ENCODE measurements at regions not wholly inside any gene's neighbourhood (a gene's known extent, or its start where the extent isn't known, plus 50 kb on each side); places are given as distances from the start of the nearest gene placed in this dataset.
"Not testable (repeated sequence)": the region's sequence is repeated elsewhere in the genome, so short reads cannot be mapped to it uniquely, and the experiment has no call there.

DNA sequence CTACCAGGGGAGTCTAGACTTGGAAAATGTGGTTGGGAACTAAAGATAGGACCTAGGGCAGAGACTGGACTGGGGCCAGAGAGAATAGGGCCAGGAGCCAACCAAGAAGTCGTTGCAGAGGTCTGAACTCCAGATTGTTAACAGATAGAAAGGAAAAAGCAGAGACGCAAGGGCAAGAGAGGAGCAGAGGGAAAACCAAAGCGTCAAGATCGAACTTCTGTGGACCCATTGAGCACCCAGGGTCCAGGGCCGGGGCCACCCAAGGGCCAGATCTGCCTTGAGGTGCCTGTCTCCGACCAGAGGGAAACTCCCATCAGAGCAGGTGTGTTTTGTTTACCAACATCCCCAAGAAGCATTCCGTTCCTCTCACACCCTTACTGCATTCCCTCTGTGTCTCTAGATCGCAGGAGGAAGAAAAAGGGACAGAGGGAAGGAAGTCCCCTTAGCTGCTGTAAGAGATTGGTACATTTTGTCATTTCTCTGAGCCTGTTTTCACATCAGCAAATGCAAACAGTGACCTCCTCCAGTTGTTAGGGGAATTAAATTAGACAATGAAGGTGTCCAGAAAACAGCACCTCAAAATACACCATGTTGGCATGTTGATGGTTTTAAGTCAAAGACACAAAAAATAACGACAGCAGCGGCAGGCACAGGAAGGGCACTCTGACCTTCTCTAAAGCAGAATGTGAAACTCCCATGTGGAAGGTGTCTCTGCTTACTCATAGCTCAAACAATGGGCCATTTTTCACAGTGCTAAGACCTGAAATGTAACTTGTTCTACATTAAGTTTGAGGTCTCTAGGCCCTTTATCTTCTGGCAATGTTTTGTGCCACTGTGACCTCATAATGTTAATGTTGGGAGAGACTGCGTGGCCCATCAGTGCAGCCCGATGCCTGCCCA is 105.8 kb upstream of the RAB4A start:
- DNase-seq, result no peak

DNA sequence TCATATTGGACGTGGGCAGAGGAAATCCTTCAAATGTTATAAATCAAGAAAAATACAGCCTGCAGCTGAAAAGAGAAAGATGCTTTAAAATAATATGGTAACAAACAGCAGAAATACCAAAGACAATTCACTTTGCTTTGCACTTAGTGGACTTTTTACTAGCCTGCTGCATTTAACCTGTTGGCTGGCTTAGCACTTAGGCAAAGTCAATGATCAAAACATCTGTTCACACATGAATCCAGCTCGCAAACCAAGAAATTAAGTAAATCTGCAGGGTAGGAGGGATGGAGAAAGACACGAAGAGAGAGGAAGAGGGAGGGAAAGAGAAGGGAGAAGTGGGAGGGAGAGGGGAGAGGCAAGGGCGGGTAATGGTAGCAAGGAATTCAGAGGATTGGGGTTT is 103.6 kb upstream of the RAB4A start:
- no peak for DNase-seq

DNA sequence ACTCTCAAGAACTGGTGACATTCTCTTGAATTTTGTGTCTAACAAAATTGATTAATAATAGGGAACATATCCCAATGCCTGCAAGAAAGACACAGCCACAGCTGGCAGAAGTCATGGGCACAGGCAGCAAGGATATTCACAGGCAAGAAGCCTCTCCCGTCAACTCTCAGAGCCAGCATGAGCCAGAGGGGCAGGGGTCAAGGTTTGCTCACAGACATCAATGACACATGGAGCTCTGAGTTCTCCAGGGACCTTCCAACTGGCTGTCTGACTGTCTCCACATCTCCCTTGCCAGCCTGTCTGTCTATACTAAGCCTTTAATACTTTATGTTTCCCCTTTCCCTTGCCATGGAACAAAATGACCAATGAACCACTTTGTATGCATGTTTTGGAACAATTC is 101.5 kb upstream of the RAB4A start:
- no peak for DNase-seq

DNA sequence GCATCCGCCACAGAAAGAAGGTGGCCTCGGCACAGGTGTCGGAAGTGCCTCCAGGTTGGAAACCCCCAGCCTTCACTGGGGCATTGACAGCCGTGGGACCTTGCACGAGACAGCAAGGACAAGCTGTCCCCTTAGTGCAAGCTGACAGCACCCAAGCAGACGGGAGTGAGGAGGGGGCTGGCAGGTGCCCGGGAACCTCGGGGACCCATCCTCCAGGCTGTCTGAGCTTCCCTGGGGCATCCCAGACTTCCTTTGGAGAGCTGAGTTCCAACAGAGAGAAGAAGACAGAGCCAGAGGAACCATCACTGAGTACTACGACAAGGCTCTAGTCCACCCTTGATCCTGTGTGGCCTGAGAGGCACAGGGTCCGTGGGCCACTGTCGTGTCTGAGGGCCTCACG is 100.6 kb upstream of the RAB4A start:
- no peak for DNase-seq

DNA sequence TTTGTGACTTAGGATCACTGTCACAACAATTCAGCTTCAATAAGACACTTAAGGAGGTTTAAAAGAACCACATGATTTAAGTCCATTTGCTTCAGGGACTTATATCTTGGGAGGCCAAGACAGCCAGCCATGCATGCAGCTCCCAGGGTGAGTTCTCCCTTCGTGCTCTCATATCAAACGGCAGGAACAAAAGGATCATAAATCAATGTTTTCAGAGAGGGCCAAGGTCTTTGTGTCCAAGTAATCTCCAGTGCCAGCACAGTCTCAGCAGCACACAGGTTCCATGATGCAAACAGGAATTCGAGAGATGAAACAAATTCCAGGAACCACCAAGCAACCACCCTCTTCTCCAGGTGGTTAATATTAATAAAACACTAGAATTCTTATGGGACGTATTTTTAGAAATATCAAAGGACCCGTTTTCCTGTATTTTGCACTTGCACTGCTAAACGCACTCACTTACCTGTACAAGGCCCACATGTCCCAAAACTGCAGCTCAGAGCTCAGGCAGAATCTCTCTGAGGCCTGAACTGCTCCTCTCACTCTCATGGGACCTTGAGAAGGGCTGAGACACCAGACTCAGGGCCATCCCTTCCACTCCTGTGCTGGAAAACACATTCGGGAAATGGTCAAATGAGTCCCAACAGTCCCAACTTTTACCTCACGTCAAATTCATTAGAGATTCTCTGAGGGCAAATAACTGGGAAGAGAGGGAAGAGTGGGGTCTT is 100.0 kb upstream of the RAB4A start:
- DNase-seq, result no peak

DNA sequence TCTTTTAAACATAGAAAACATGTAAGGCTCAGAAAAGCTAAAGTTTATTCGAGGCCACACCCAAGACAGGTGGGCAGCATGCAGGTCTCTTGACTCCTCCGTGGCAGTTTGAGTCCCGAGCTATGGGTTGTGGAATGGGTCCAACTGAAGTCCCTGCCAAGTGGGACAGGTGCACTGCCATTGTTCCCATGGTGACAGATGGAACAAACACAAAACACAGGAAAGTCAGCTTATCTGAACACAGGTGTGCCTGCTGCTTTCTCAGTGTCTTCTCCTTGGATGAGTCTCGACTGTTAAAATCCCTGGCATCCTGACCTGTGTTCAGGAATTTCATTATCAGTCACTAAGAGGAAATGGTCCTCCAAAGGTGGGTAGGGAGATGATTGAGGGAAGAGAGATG is 99.0 kb upstream of the RAB4A start:
- no peak for DNase-seq

DNA sequence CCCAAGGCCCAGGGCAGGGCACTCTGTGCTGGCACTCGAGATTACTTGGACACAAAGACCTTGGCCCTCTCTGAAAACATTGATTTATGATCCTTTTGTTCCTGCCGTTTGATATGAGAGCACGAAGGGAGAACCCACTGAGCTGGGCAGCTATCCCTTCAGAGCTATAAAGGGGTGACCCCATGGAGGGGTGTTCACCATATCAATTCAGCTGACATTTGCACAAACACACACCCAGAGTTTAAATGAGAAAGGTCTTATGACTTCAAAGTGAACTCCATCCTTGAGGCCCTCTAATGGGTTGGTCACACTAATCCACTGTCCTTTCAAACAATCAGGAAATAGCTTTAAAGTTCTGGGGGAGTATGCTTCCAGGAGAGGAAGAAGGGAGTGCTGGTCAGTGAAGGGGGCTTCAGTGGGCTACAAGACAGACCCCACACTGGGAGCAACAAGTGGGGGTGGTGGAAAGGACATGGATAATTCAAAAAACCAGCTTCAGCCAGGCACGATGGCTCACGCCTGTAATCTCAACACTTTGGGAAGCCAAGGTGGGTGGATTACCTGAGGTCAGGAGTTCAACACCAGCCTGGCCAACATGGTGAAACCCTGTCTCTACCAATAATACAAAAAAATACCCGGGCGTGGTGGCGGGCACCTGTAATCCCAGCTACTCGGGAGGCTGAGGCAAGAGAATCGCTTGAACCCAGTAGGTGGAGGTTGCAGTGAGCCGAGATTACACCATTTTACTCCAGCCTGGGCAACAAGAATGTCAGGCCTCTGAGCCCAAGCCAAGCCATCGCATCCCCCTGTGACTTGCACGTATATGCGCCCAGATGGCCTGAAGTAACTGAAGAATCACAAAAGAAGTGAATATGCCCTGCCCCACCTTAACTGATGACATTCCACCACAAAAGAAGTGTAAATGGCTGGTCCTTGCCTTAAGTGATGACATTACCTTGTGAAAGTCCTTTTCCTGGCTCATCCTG is 97.1 kb upstream of the RAB4A start:
- not testable (repeated sequence) for DNase-seq

DNA sequence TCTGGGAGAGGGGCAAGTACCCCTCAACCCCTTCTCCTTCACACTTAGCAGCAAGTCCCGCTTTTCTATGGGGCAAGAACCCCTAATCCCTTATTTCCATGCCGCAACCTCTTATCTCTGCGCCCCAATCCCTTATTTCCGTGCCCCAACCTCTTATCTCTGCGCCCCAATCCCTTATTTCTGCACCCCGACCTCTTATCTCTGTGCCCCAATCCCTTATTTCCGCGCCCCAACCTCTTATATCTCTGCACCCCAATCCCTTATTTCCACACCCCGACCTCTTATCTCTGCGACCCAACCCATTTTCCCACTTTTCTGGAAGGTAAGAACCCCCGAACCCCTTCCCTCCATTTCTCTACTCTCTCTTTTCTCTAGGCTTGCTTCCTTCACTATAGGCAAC is 95.6 kb upstream of the RAB4A start:
- not testable (repeated sequence) for DNase-seq

DNA sequence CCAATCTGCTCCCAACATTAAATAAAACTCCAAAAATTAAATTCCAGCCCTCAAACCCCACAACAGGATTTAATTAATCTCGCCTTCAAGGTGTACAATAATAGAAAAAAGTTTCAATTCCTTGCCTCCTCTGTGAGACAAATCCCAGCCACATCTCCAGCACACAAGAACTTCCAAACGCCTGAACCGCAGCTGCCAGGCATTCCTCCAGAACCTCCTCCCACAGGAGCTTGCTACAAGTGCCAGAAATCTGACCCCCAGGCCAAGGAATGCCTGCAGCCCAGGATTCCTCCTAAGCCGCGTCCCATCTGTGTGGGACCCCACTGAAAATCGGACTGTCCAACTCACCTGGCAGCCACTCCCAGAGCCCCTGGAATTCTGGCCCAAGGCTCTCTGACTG is 94.5 kb upstream of the RAB4A start:
- not testable (repeated sequence) for DNase-seq

DNA sequence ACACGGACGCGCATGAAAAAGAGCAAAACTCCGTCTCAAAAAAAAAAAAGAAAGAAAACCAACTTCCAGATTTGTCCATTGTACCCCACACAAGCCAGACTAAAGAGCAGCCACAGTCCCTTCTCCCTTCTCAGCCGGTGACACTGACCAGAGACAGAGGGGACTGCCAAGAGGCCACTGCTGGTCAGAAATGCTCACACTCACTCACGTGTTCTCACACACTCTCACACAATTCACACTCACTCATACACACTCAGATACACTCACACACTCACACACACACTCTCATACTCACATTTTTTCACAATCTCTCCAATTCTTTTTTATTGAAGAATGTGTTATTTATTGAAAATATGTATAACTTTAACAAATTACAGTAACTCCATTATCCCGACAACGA is 90.8 kb upstream of the RAB4A start:
- no peak for DNase-seq

DNA sequence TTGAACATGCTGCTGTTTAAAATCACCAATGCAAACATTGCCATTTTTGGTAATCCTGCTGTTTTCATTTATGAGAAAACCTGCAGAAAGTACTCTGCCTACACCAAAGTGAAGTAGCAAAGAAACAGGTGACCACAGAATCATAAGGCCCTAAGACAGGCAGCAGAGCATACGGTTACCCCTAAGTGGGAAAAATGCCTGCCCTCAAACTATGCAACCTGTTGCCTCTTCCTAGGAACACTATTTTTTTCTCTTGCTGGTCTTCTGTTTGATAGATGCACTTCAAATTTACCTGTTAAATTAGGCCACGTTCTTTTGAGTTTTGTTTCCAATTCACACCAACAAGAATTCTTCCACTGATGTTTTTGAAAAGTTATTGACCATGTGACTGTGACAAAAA is 89.5 kb upstream of the RAB4A start:
- DNase-seq, result no peak

DNA sequence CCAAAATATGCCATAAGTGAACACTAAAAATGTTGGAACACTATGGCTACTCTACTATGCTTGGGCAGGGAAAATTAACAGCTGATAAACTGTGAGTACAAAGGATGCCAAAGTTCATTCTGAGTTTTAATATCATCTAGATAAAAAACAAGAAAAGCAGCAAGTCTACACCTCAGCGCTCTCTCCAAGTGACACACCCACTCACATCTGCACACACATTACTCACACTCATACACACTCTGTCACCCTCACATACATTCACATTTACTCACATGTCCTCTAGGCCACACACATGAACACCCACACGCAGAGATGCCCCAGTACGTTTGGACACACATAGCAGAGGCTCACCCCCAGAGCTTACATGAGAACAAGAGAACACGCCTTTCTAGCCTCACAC is 87.3 kb upstream of the RAB4A start:
- DNase-seq, result no peak

DNA sequence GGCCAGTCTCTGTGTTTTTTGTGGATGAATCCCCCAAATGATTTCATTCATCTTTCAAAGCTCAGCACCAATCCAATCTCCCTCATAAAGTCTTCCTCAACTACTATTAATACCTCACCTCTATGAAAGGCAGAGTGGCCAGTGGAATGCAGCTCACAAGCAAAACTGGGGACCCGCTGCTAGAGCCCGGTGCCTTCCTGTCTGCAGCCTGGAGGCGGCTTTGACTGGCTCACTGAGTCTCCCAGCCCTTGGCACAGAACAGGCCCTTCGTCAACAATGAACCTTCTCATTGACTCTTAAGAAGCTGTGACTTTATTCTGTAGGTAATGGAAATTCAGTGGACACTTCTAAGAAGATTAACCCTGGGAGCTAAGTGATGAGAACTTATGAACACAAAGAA is 86.8 kb upstream of the RAB4A start:
- DNase-seq, result no peak

DNA sequence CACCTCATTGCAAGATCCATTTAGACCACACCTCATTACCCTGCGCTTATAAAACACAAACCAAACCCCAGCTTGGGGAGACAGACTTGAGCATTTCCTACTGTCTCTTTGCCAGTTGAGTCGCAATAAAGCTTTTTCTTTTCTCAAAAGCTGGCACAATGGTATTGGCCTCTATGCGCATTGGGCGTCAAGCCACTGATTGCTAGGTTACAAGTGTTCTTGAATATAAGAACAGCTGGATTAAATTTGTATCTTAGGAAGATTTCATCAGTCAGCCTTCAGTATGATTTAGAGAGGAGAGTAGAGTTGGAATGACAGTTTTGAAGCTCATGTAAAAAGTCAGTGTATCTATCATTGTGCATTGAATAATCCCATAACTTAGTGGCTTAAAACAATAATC is 84.9 kb upstream of the RAB4A start:
- no peak for DNase-seq

DNA sequence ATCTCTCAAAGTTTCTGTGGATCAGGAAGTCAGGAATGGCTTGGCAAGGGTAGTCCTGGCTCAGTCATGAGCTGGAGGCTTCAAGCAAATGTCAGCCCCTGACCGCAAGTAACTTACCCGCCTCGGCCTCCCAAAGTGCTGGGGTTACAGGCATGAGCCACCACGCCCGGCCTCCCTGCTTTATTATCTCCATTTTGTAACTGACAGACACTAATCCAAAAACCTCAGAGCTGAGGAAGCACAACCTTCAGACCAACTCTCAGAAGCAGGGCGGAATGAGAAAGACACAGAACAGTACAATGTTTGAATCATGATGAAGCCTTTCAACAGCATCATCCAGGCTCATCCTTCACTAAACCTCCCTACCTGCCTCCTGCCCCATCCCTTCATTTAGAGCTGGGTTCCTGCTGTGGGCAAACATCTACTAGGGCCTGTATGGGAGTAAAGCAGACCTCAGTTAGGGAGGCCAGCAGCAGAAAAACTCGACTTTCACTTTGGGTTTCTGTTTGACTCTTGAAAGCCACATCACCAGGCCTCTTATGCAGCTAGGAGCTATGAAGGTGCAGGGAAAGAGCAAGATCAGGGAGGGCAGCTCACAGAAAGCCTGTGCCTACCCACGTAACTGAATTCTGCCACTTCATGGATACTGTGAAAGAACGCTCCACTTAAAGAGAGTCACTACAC is 84.4 kb upstream of the RAB4A start:
- DNase-seq, result no peak

DNA sequence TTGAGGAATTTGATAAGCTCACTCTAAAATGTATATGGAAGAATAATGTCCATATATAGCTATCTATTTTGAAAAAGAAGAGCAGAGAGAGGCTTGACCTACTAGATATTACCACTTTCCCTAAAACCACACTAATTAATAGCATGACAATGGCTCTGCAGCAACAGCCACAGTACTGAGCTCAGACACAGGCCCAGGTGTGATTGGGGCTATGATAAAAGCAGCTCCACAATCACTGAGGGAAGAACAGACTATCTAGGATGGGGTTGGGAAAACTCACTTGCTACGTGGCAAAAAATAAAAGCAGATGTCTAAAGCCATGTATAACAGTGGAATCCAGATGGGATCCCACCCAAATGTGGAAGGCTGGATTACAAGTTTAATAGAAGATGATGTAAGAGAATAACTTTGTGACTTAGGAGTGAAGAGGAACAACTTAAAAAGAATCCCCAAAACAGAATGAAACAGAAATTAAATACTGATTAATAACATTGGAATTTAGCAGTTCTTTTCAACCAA is 80.8 kb upstream of the RAB4A start:
- no peak for DNase-seq

DNA sequence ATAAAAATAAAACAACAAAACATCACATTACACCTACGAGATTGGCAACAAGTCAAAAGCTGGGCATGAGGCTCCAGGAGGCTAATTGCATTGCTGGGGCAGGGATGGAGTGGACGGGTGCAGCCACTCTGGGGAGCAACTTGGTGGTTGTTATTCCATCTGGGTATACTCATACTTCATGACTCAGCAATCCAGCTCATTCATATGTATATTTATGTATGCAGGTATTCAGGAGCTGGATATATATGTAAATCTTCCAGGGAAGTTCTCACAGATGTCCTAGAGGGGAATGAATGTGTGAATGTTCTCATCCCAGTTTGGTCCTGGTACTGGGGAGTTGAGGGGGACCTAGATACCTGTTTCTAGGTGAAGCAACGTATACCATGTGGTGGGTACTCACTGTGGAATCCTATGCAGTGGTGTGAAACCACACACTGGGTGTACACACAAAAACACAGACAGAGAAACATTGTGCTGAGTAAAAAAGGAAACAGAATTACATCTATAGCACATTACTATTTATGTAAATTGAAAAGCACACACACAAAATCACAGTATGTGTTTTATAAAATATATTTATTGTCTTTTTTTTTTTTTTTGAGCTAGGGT is 79.7 kb upstream of the RAB4A start:
- DNase-seq, result no peak

DNA sequence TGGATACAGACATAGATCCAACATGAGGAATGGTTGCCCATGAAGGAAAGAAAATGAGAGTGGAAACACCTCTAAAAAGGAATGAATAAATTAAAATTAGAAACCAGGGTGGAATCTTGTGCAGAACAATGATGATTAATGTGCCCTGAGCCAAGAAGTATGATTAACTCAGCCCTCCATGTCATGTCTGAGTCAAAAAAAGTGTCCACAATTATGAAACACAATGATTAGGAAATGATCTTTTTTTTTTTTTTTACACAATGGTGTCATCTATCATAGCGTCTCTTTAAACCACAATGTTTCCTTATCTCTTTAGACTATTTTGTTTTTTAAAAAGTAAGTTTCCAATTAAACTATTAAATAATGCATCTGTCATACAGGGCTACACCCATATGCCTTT is 78.9 kb upstream of the RAB4A start:
- DNase-seq, result no peak

DNA sequence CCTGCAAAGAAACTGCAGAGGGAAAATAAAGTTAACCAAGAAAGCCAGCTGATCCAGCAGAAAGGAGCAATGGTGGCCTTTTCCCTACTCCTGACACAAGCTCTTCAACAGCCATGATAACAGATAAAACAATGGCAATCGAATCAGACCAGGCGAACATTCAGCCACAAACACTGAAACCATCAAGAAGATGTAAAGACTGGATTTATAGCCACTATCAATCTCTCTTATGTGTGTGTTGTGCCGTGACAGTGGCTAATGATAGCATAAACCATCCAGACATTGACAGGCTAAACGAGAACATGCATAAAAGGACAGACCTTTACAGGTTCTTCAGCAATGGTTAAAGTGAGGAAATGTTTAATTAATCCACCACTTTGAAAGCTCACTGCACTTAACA is 78.1 kb upstream of the RAB4A start:
- no peak for DNase-seq

DNA sequence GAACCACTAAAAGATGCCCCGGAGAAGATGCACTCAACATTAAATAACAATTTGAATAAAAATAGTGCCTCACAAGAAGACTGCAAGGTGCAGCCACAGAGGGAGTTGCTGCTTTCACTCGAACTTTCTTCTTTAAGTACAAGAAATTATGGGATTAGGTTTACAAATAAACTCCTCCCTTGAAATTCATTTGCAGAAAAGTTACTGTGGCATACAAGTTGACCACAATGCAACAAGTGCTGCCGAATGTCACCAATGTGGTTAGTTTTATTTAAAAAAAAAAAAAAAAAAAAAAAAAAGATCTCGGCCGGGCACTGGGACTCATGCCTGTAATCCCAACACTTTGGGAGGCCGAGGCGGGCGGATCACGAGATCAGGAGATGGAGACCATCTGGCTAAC is 76.8 kb upstream of the RAB4A start:
- no peak for DNase-seq

DNA sequence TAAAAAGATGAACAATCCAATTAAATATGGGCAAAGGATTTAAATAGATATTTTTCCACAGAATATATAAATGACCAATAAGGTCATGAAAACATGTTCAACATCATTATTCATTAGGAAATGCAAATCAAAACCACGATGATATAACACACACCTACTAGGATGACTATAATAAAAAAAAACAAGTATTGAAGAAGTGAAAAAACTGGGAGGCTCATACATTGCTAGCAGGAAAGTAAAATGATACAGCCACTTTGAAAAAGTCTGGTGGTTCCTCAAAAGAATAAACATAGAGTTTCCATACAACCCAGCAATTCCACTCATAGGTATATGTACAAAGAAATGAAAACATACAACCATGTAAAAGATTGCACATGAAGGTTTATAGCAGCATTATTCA is 75.7 kb upstream of the RAB4A start:
- DNase-seq, result no peak
